Heart right ventricle (tissue), 16 donors: ENCODE measurements at regions not wholly inside any gene's neighbourhood (a gene's known extent, or its start where the extent isn't known, plus 50 kb on each side); places are given as distances from the start of the nearest gene placed in this dataset.

Experiments used
- ATAC-seq, 8 donors: fragments of 200-7000 bp; cut with Tn5 transposase; one replicate each; pipeline ENCODE4 v1.9.1; 2020; ENCODE audit warnings: mild to moderate bottlenecking in 8 of 8, moderate library complexity in 8 of 8, moderate number of reproducible peaks in 1 of 8
- DNase-seq, 2 donors: peaks; one replicate each; pipeline ENCODE4 v3.0.0-alpha.2; 2020
- H3K27ac ChIP-seq, 10 donors: fragments of 200-600 bp; sonication (generic) in 2 of 10; one replicate each; pipeline versions ENCODE4 v1.5.0 to v1.8.0; 2020 to 2022; ENCODE audit warnings: mild to moderate bottlenecking in 3 of 10
- H3K27me3 ChIP-seq, 7 donors: fragments of 200-600 bp; one replicate each; pipeline ENCODE4 v1.8.0; 2021 to 2022; ENCODE audit warnings: mild to moderate bottlenecking in 2 of 7
- H3K36me3 ChIP-seq, 9 donors: fragments of 200-600 bp; sonication (generic) in 1 of 9; one replicate each; pipeline versions ENCODE4 v1.5.0 to v1.8.0; 2020 to 2022; ENCODE audit warnings: mild to moderate bottlenecking in 2 of 9
- H3K4me1 ChIP-seq, 9 donors: fragments of 200-600 bp; sonication (generic) in 1 of 9; one replicate each; pipeline versions ENCODE4 v1.5.0 to v1.8.0; 2020 to 2022; ENCODE audit warnings: mild to moderate bottlenecking in 4 of 9
- H3K4me3 ChIP-seq, 10 donors: fragments of 200-600 bp; sonication (generic) in 2 of 10; one replicate each; pipeline versions ENCODE4 v1.5.0 to v1.8.0; 2020 to 2022; ENCODE audit warnings: mild to moderate bottlenecking in 7 of 10, moderate library complexity in 2 of 10
- H3K9me3 ChIP-seq, 11 donors: fragments of 200-600 bp in 10 of 11; sonication (generic) in 2 of 11; one replicate each; pipeline versions ENCODE4 v1.5.0 to v1.8.0; 2013 to 2022; ENCODE audit warnings: mild to moderate bottlenecking in 2 of 11, control low read depth in 1 of 11, moderate library complexity in 1 of 11
- whole genome bisulfite sequencing, 2 donors: extraction: QIAGEN DNeasy Blood & Tissue Kit; methylation state at CpG; one replicate each; pipeline ENCODE4 v1.1.7; 2013; ENCODE audit warnings: inconsistent platforms in 1 of 2; 5-methylcytosine and 5-hydroxymethylcytosine counted together
- intact Hi-C, 10 donors: fragments of 100-400 bp; cut with DNase I; formaldehyde crosslinking; loops; one replicate each; pipeline versions ENCODE4 v1.11.1 to v1.14.2; 2022
- TF ChIP-seq, protein P1 (sequence below), 9 donors: fragments of 200-600 bp; sonication (generic) in 2 of 9; IDR thresholded peaks; one replicate each; pipeline versions ENCODE4 v1.5.0 to v1.8.0; 2021 to 2022; ENCODE audit warnings: antibody characterized with exemption in 9 of 9, mild to moderate bottlenecking in 5 of 9, moderate library complexity in 1 of 9
- donor health status: Arrhythmogenic right ventricular cardiomyopathy.
- donor health status: ischemic (EF 13 %, LVEDD 7.1; RV severe dilation, severe dysfunction).
- donor health status: healthy with polysubstance abuse.
- donor health status: DM: no; HTN: yes; CAD: no.
- donor health status: DM: no; HTN: no; CAD: no.
- donor health status: ischemic (EF 25% LVEDD 6.9; RV normal size, moderate dysfunction).
- donor health status: ischemic (EF 25% LVEDD 5.7; RV mildly dilated, moderate dysfunction).
- donor health status: healthy.
- donor health status: DM: yes; HTN: yes; CAD: no.
- donor health status: Ischemic cardiomyopathy.
- donor health status: ischemic (EF 35%, LVEDD 5.7; RV mildly dilated, moderate dysfunction).
- donor health status: nonischemic (EF 11% LVEDD 7.7; RV severe dilation, severe dysfunction).
- donor health status: DM: yes; HTN: yes; CAD: no.
- donor health status: PGD.
- donor health status: ischemic (EF 29% LVEDD 5.4; RV normal size, mild dysfunction).
- donor health status: nonischemic (EF 23%, LVEDD 6.1; RV moderate dilation, normal function).

GRCh38 chr5:129372025-129372424, 88.1 kb upstream of the ADAMTS19 start:
- 59 to 74% methylated on average over 2 of the region's 2 CpGs for WGBS, 2 donors
- no peak overlapping the region for H3K27ac ChIP-seq
- peaks cover 0 to under 1% (median 0%) of the 10 kb centered on the region in 11 donors for H3K9me3 ChIP-seq
- ATAC-seq, result no peak
- H3K36me3 ChIP-seq, result no peaks in the 10 kb centered on the region
- no peaks in the 10 kb centered on the region for H3K4me1 ChIP-seq
- intact Hi-C loops, result no loop called here
- H3K27me3 ChIP-seq, result no peaks in the 10 kb centered on the region
- no peak overlapping the region for H3K4me3 ChIP-seq
- no peak for DNase-seq
- TF ChIP-seq, protein P1, sequence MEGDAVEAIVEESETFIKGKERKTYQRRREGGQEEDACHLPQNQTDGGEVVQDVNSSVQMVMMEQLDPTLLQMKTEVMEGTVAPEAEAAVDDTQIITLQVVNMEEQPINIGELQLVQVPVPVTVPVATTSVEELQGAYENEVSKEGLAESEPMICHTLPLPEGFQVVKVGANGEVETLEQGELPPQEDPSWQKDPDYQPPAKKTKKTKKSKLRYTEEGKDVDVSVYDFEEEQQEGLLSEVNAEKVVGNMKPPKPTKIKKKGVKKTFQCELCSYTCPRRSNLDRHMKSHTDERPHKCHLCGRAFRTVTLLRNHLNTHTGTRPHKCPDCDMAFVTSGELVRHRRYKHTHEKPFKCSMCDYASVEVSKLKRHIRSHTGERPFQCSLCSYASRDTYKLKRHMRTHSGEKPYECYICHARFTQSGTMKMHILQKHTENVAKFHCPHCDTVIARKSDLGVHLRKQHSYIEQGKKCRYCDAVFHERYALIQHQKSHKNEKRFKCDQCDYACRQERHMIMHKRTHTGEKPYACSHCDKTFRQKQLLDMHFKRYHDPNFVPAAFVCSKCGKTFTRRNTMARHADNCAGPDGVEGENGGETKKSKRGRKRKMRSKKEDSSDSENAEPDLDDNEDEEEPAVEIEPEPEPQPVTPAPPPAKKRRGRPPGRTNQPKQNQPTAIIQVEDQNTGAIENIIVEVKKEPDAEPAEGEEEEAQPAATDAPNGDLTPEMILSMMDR (IDR thresholded peaks at IDR 0.05), result no peak

- WGBS, 2 donors, result 32% methylated on average over 3 of the region's 3 CpGs
Observed at GRCh38 chr5:129377504-129377903, 82.6 kb upstream of the ADAMTS19 start.

GRCh38 chr5:129378961-129379360, 81.1 kb upstream of the ADAMTS19 start:
- Histone ChIP-seq H3K36me3 (no peaks in the 10 kb centered on the region), H3K4me3 (no peak overlapping the region), H3K4me1 (no peaks in the 10 kb centered on the region), H3K27me3 (no peaks in the 10 kb centered on the region), H3K27ac (no peak overlapping the region), H3K9me3 (no peaks in the 10 kb centered on the region)
- 83 to 93% methylated on average over 2 of the region's 2 CpGs for WGBS, 2 donors
- intact Hi-C loops, result no loop called here
- DNase-seq (no peak), ATAC-seq (no peak)
- TF ChIP-seq, protein P1 (IDR thresholded peaks at IDR 0.05), result no peak

More at GRCh38 chr5:129377504-129377903, 82.6 kb upstream of the ADAMTS19 start:
- ATAC-seq (no peak), DNase-seq (no peak)
- no peak overlapping the region for H3K4me3 ChIP-seq
- H3K4me1 ChIP-seq, result no peaks in the 10 kb centered on the region
- H3K36me3 ChIP-seq, result no peaks in the 10 kb centered on the region
- no peaks in the 10 kb centered on the region for H3K27me3 ChIP-seq
- intact Hi-C loops, result no loop called here
- H3K27ac ChIP-seq, result no peak overlapping the region
- TF ChIP-seq, protein P1 (IDR thresholded peaks at IDR 0.05), result no peak
- no peaks in the 10 kb centered on the region for H3K9me3 ChIP-seq

DNA sequence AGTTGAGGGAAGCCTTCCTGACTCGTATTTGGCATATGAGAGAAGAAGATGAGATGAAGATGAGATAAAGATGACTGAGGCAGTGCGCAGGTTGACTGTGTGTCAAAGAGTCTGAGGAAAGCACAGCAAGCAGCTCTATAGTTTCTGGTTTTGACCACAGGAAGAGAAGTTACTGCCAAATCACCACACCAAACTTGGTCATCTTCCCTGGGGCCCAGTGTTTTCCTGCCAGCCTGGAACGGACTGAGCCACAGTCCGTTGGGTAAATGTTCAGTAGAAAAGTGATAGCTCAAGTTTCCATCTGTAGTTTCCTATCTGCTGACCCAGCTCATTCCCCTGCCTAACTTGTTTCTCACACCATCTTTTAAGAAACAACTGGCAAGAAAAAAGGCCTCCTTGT, 80.7 kb upstream of the ADAMTS19 start:
- ATAC-seq, result no peak
- WGBS, 2 donors, result 62 to 63% methylated on average over 4 of the region's 4 CpGs
- Histone ChIP-seq H3K9me3 (no peaks in the 10 kb centered on the region), H3K36me3 (no peaks in the 10 kb centered on the region), H3K4me1 (no peaks in the 10 kb centered on the region), H3K27ac (no peak overlapping the region), H3K27me3 (no peaks in the 10 kb centered on the region), H3K4me3 (no peak overlapping the region)
- intact Hi-C loops, result no loop called here
- no peak for DNase-seq
- TF ChIP-seq, protein P1 (IDR thresholded peaks at IDR 0.05), result no peak
